ENCODE measurements at regions not wholly inside any gene's neighbourhood (a gene's known extent, or its start where the extent isn't known, plus 50 kb on each side); places are given as distances from the start of the nearest gene placed in this dataset.
A peak's percentile ranks its signal among the peaks of the same experiment; 100 is the strongest.

DNA sequence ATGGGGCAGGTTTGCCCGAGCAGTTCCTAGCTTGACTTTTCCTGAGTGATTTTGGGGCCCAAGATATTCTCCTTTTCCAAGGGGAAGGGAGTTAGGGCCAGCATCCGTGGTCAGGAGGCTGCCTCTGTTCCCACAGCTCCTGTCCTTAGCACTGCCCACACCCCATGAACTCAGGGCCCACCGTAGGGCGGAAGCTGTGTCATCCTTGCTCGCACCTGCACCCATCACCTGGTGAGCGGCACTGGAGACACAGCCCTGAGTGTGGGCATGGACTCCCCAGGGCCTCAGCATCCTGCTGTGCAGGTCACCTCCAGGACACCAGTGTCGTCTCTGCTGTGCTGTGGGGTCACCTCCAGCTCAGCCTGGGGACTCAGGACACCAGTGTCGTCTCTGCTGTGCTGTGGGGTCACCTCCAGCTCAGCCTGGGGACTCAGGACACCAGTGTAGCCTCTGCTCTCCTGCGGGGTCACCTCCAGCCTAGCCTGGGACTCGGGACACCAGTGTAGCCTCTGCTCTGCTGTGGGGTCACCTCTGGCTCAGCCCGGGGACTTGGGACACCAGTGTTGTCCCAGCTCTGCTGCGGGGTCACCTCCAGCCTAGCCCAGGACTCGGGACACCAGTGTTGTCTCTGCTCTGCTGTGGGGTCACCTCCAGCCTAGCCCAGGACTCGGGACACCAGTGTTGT, 322.9 kb downstream of the ADGRD1 start:
- peak overlapping the region; percentile 53 for H3K4ac ChIP-seq (replicated peaks; ENCODE audit: insufficient read length, low read depth, low read length)
- H3K79me1 ChIP-seq (ENCODE audit: low read depth, low read length): no peaks in the 10 kb centered on the region
- no peak overlapping the region for H2BK20ac ChIP-seq (ENCODE audit: low read length)
- H2BK15ac ChIP-seq (ENCODE audit: low read length): no peak overlapping the region
- peaks cover 2% of the 10 kb centered on the region; the same call in 1 of the 2 replicates for H3K23me2 ChIP-seq (ENCODE audit: low read depth, low read length)
- H3K36me3 ChIP-seq (ENCODE audit: control insufficient read depth in 2 of 4, insufficient read depth in 4 of 4, low read length in 3 of 4): no peaks in the 10 kb centered on the region; a peak in 1 of 8 replicates
- H4K8ac ChIP-seq (ENCODE audit: extremely low read depth, insufficient read depth, low read length): peak overlapping the region; percentile 16; the same call in 1 of the 2 replicates
- no peak overlapping the region for H3K56ac ChIP-seq (replicated peaks; ENCODE audit: insufficient read length, low read depth, low read length)
- DNase-seq (ENCODE audit: low read depth in 1 of 2, low spot score in 2 of 2) (no peak), FAIRE-seq (no peak)
- H2BK12ac ChIP-seq (ENCODE audit: low read depth, low read length): 0 out of 2 replicates have a peak overlapping the region, but pooled peaks have one; percentile 17
- H3K23ac ChIP-seq (ENCODE audit: insufficient read length): no peak overlapping the region
- no peak overlapping the region for H4K91ac ChIP-seq (replicated peaks; ENCODE audit: insufficient read length, low read length)
- H4K5ac ChIP-seq (ENCODE audit: insufficient read length, low read depth, low read length): no peak overlapping the region
- H4K20me1 ChIP-seq (replicated peaks in 1 of 2; ENCODE audit: control insufficient read depth in 1 of 2, insufficient read depth in 2 of 2, low read length in 2 of 2): peaks cover 0 to 2% of the 10 kb centered on the region in 2 experiments
- no peak overlapping the region for H2AFZ ChIP-seq (ENCODE audit: low read length)
- POLR2A ChIA-PET (ENCODE audit: partially characterized antibody): no interaction called here
- no peak overlapping the region for H3K9ac ChIP-seq (replicated peaks in 1 of 4; ENCODE audit: extremely low read depth in 1 of 4, low read depth in 3 of 4, low read length in 3 of 4)
- H3K79me2 ChIP-seq (ENCODE audit: control insufficient read depth in 1 of 2, insufficient read depth in 2 of 2, low read length in 2 of 2): no peaks in the 10 kb centered on the region
- peaks cover 0 to 3% (median 0%) of the 10 kb centered on the region in 4 experiments; a peak in 1 of 7 replicates for H3K4me1 ChIP-seq (replicated peaks in 1 of 4; ENCODE audit: control insufficient read depth in 3 of 4, insufficient read depth in 4 of 4, low read length in 3 of 4)
- no peak overlapping the region for H3K27ac ChIP-seq (ENCODE audit: low read depth, low read length)
- H2BK120ac ChIP-seq (replicated peaks; ENCODE audit: low read depth, low read length): no peak overlapping the region
- no peak overlapping the region for H3K14ac ChIP-seq (ENCODE audit: insufficient read length)
- H2BK5ac ChIP-seq (ENCODE audit: low read depth, low read length): no peak overlapping the region
- no peak overlapping the region; the same call in 1 of the 2 replicates for H3K18ac ChIP-seq (ENCODE audit: extremely low read depth, low read length)
- 87% methylated on average over 13 of the region's 14 CpGs; no CpG with 5 or more reads in 1 of the 2 experiments for WGBS, 2 experiments (ENCODE audit: extremely low coverage in 1 of 2, insufficient coverage in 1 of 2, insufficient read length in 1 of 2, insufficient replicate concordance in 2 of 2, low coverage in 1 of 2, low lambda C conversion rate in 2 of 2, missing lambda C conversion rate in 1 of 2)
- 0 out of 2 replicates have a peak overlapping the region, but pooled peaks have one; percentile 13 for H2AK5ac ChIP-seq (ENCODE audit: low read depth, low read length)
- no peak overlapping the region for H3K4me2 ChIP-seq (ENCODE audit: insufficient read depth in 1 of 2, low read depth in 2 of 2, low read length in 2 of 2)
- no peaks in the 10 kb centered on the region for H3K9me3 ChIP-seq (ENCODE audit: insufficient read depth in 2 of 2, low read depth in 1 of 2, low read length in 1 of 2)
- H3K4me3 ChIP-seq (ENCODE audit: extremely low read depth in 1 of 4, insufficient read depth in 2 of 4, low read depth in 3 of 4, low read length in 4 of 4): no peak overlapping the region
- CTCF ChIA-PET (ENCODE audit: partially characterized antibody): interaction anchor here (1.0 to 1.5 kb wide), 3 partner anchors 11 to 160 kb away, joined by 3 to 4 read pairs (median 3); no protein-coding TSS in a partner anchor
- no peaks in the 10 kb centered on the region for H3K27me3 ChIP-seq (replicated peaks in 1 of 4; ENCODE audit: control insufficient read depth in 3 of 4, extremely low read depth in 1 of 4, insufficient read depth in 3 of 4, low read length in 3 of 4)
- TF ChIP-seq TEAD4 (IDR thresholded peaks at IDR 0.05; ENCODE audit: low read depth, low read length) (no peak), RAD21 (IDR thresholded peaks at IDR 0.05 in 1 of 2, conservative IDR thresholded peaks at IDR 0.05 in 1 of 2; ENCODE audit: low read depth in 2 of 2, low read length in 2 of 2) (no peak), GTF2F1 (IDR thresholded peaks at IDR 0.05; ENCODE audit: borderline replicate concordance, low read depth, low read length) (no peak)
- TF ChIP-seq, protein P1, sequence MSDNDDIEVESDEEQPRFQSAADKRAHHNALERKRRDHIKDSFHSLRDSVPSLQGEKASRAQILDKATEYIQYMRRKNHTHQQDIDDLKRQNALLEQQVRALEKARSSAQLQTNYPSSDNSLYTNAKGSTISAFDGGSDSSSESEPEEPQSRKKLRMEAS (IDR thresholded peaks at IDR 0.05): no peak

Data from H1 (cell line).